ENCODE measurements at regions not wholly inside any gene's neighbourhood (a gene's known extent, or its start where the extent isn't known, plus 50 kb on each side); places are given as distances from the start of the nearest gene placed in this dataset.

DNA sequence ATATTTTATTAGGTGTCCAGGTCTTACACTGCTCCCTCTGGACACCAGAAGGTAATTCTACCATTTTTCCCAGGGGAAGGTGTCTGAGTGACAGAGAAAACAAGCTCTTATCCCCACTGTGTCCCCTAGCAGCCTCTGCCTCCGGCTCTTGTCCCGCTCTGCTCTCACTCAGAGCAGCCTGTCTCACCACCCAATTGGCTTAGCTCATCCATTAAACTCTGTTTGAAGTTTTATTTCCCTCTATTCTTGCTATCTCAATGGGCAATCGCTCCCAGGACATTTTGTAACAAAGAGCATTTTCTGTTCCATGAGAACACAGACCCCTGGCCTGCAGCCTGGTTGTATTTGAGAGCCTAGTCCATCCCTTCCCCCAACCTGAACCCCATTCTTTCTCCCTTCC is 90.6 kb upstream of the LDAH start:
- peaks cover 10% of the 10 kb centered on the region for H3K9me3 Mint-ChIP-seq
- TF ChIP-seq, protein P1, sequence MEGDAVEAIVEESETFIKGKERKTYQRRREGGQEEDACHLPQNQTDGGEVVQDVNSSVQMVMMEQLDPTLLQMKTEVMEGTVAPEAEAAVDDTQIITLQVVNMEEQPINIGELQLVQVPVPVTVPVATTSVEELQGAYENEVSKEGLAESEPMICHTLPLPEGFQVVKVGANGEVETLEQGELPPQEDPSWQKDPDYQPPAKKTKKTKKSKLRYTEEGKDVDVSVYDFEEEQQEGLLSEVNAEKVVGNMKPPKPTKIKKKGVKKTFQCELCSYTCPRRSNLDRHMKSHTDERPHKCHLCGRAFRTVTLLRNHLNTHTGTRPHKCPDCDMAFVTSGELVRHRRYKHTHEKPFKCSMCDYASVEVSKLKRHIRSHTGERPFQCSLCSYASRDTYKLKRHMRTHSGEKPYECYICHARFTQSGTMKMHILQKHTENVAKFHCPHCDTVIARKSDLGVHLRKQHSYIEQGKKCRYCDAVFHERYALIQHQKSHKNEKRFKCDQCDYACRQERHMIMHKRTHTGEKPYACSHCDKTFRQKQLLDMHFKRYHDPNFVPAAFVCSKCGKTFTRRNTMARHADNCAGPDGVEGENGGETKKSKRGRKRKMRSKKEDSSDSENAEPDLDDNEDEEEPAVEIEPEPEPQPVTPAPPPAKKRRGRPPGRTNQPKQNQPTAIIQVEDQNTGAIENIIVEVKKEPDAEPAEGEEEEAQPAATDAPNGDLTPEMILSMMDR (IDR thresholded peaks at IDR 0.05; ENCODE audit: unreplicated experiment): no peak
- H3K4me3 Mint-ChIP-seq: no peak overlapping the region
- H3K27me3 Mint-ChIP-seq (ENCODE audit: low read depth): peaks cover 54% of the 10 kb centered on the region
- H3K36me3 Mint-ChIP-seq: no peaks in the 10 kb centered on the region
- no peak for DNase-seq (ENCODE audit: low spot score in 2 of 2, unreplicated experiment in 2 of 2)
- peaks cover 15% of the 10 kb centered on the region for H3K4me1 Mint-ChIP-seq
- H3K27ac Mint-ChIP-seq: no peak overlapping the region

GRCh38 chr2:20900052-20900636 is 77.2 kb upstream of the LDAH start:
- H3K27me3 Mint-ChIP-seq (ENCODE audit: low read depth): peaks cover 74% of the 10 kb centered on the region

DNA sequence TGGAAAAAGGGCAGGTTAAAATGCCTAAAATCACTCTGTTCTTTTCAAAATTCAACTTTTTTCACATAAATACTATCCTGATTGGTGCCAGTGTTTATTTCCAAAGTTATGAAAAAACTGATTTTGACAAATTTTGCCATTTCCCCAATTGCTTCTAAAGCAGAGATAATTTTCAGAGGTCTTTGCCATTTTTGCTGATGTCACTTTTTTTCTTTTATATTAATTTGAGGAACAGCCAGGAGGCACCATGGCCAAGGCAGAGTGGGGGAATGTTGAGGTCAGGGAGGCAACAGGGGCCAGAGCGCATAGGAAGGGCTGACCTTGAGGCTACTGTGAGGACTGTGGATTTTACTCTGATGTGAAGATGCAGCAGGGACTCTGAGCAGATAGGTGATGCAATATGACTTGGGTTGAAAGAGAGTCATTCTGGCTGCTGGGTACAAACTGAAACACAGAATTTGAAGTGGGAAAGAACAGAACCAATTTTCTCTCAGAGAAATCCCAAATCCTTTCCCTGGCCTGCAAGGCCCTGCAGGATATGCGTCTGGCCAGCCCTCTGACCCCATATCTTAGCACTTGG is 75.1 kb upstream of the LDAH start:
- Mint-ChIP-seq H3K9me3 (peaks cover 8% of the 10 kb centered on the region), H3K4me3 (no peak overlapping the region), H3K4me1 (no peaks in the 10 kb centered on the region), H3K27me3 (ENCODE audit: low read depth) (peaks cover 63% of the 10 kb centered on the region), H3K36me3 (no peaks in the 10 kb centered on the region), H3K27ac (no peak overlapping the region)
- TF ChIP-seq, protein P1 (IDR thresholded peaks at IDR 0.05; ENCODE audit: unreplicated experiment): no peak
- no peak for DNase-seq (ENCODE audit: low spot score in 2 of 2, unreplicated experiment in 2 of 2)

More at GRCh38 chr2:20900052-20900636, 77.2 kb upstream of the LDAH start:
- H3K36me3 Mint-ChIP-seq: no peaks in the 10 kb centered on the region
- H3K27ac Mint-ChIP-seq: no peak overlapping the region
- TF ChIP-seq, protein P1 (IDR thresholded peaks at IDR 0.05; ENCODE audit: unreplicated experiment): no peak
- H3K4me1 Mint-ChIP-seq: no peaks in the 10 kb centered on the region
- H3K9me3 Mint-ChIP-seq: no peaks in the 10 kb centered on the region
- H3K4me3 Mint-ChIP-seq: no peak overlapping the region
- DNase-seq (ENCODE audit: low spot score in 2 of 2, unreplicated experiment in 2 of 2): no peak

DNA sequence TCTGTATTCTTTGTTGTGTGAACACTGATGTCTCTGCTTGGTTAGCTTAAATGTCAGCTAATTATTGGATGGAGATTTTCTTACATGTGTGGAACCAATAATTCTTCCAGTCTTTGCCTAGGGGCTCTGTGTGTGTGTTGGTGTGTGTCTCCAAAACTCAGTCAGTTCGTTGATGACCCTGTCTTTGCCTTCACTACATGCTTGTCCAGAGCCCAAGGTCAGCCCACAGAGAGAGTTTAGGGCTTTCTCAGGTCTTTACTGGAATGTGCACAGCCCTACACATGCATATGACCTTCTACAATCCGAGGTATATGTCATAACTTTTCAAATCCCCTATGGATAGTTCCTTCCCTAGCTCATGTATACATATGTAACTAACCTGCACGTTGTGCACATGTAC is 74.1 kb upstream of the LDAH start:
- Mint-ChIP-seq H3K4me1 (no peaks in the 10 kb centered on the region), H3K27me3 (ENCODE audit: low read depth) (peaks cover 56% of the 10 kb centered on the region), H3K4me3 (no peak overlapping the region), H3K36me3 (no peaks in the 10 kb centered on the region), H3K9me3 (peaks cover 13% of the 10 kb centered on the region), H3K27ac (no peak overlapping the region)
- DNase-seq (ENCODE audit: low spot score in 2 of 2, unreplicated experiment in 2 of 2): no peak
- TF ChIP-seq, protein P1 (IDR thresholded peaks at IDR 0.05; ENCODE audit: unreplicated experiment): no peak

GRCh38 chr2:20884829-20885228 is 61.9 kb upstream of the LDAH start:
- H3K4me1 Mint-ChIP-seq: no peaks in the 10 kb centered on the region
- no peak overlapping the region for H3K27ac Mint-ChIP-seq
- H3K36me3 Mint-ChIP-seq: no peaks in the 10 kb centered on the region
- H3K9me3 Mint-ChIP-seq: peaks cover 42% of the 10 kb centered on the region
- DNase-seq (ENCODE audit: low spot score in 2 of 2, unreplicated experiment in 2 of 2): no peak
- TF ChIP-seq, protein P1 (IDR thresholded peaks at IDR 0.05; ENCODE audit: unreplicated experiment): no peak
- peaks cover 3% of the 10 kb centered on the region for H3K27me3 Mint-ChIP-seq (ENCODE audit: low read depth)
- no peak overlapping the region for H3K4me3 Mint-ChIP-seq

All from mesothelial cell of epicardium (in vitro differentiated cells).